ENCODE measurements at regions not wholly inside any gene's neighbourhood (a gene's known extent, or its start where the extent isn't known, plus 50 kb on each side); places are given as distances from the start of the nearest gene placed in this dataset.

DNA sequence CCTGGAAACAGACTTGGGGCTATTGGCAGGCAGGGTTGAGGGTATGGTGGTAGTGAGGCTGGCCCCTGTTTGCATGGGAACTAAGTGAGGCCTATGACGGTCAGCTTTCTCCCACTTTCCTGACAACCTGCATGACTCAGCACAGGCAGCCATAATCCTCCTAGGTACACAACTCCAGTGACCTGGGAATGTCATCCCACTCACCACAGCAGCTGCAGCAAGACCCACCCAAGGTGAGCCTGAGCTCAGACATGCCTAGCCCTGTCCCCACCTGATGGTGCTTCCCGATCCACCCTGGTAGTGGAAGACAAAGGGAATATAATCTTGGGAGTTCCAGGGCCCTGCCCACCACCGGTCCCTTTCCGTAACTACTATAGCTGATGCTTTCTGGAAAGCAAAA is 178.7 kb downstream of the NDUFS4 start:
- H3K79me2 ChIP-seq (ENCODE audit: control insufficient read depth in 1 of 2, insufficient read depth in 2 of 2, low read length in 2 of 2) = no peaks in the 10 kb centered on the region
- H4K8ac ChIP-seq (ENCODE audit: extremely low read depth, insufficient read depth, low read length) = no peak overlapping the region
- H3K9ac ChIP-seq (replicated peaks in 1 of 4; ENCODE audit: extremely low read depth in 1 of 4, low read depth in 3 of 4, low read length in 3 of 4) = no peak overlapping the region
- no peak overlapping the region for H3K14ac ChIP-seq (ENCODE audit: insufficient read length)
- H3K9me3 ChIP-seq (ENCODE audit: insufficient read depth in 2 of 2, low read depth in 1 of 2, low read length in 1 of 2) = no peaks in the 10 kb centered on the region
- no peak overlapping the region for H3K4me2 ChIP-seq (ENCODE audit: insufficient read depth in 1 of 2, low read depth in 2 of 2, low read length in 2 of 2)
- CTCF ChIA-PET (ENCODE audit: partially characterized antibody) = no interaction called here
- no peaks in the 10 kb centered on the region for H3K4me1 ChIP-seq (replicated peaks in 1 of 4; ENCODE audit: control insufficient read depth in 3 of 4, insufficient read depth in 4 of 4, low read length in 3 of 4)
- H2BK20ac ChIP-seq (ENCODE audit: low read length) = no peak overlapping the region
- no peaks in the 10 kb centered on the region for H3K23me2 ChIP-seq (ENCODE audit: low read depth, low read length)
- no peak overlapping the region for H3K18ac ChIP-seq (ENCODE audit: extremely low read depth, low read length)
- no peak overlapping the region for H3K27ac ChIP-seq (ENCODE audit: low read depth, low read length)
- H2BK120ac ChIP-seq (replicated peaks; ENCODE audit: low read depth, low read length) = no peak overlapping the region
- H4K5ac ChIP-seq (ENCODE audit: insufficient read length, low read depth, low read length) = no peak overlapping the region
- no peak overlapping the region for H2BK12ac ChIP-seq (ENCODE audit: low read depth, low read length)
- no peak overlapping the region for H2AK5ac ChIP-seq (ENCODE audit: low read depth, low read length)
- no peak overlapping the region for H3K4ac ChIP-seq (replicated peaks; ENCODE audit: insufficient read length, low read depth, low read length)
- FAIRE-seq (no peak), DNase-seq (ENCODE audit: low read depth in 1 of 2, low spot score in 2 of 2) (no peak)
- POLR2A ChIA-PET (ENCODE audit: partially characterized antibody) = no interaction called here
- H4K20me1 ChIP-seq (replicated peaks in 1 of 2; ENCODE audit: control insufficient read depth in 1 of 2, insufficient read depth in 2 of 2, low read length in 2 of 2) = no peaks in the 10 kb centered on the region
- no peak overlapping the region for H2BK5ac ChIP-seq (ENCODE audit: low read depth, low read length)
- H3K27me3 ChIP-seq (replicated peaks in 1 of 4; ENCODE audit: control insufficient read depth in 3 of 4, extremely low read depth in 1 of 4, insufficient read depth in 3 of 4, low read length in 3 of 4) = no peaks in the 10 kb centered on the region
- H3K79me1 ChIP-seq (ENCODE audit: low read depth, low read length) = no peaks in the 10 kb centered on the region
- H3K36me3 ChIP-seq (ENCODE audit: control insufficient read depth in 2 of 4, insufficient read depth in 4 of 4, low read length in 3 of 4) = no peaks in the 10 kb centered on the region
- no peak overlapping the region for H3K23ac ChIP-seq (ENCODE audit: insufficient read length)
- H3K56ac ChIP-seq (replicated peaks; ENCODE audit: insufficient read length, low read depth, low read length) = no peak overlapping the region
- TF ChIP-seq SP2 (IDR thresholded peaks at IDR 0.05; ENCODE audit: low read length) (no peak), BACH1 (IDR thresholded peaks at IDR 0.05; ENCODE audit: low read length) (no peak), EZH2 (IDR thresholded peaks at IDR 0.05; ENCODE audit: low read depth, low read length, severe bottlenecking) (no peak), NRF1 (IDR thresholded peaks at IDR 0.05; ENCODE audit: low read depth, low read length) (no peak), RFX5 (IDR thresholded peaks at IDR 0.05; ENCODE audit: borderline replicate concordance, low read depth, low read length) (no peak)
- no peak overlapping the region for H2BK15ac ChIP-seq (ENCODE audit: low read length)
- 93% methylated on average over 4 of the region's 4 CpGs; no CpG with 5 or more reads in 1 of the 2 experiments for WGBS, 2 experiments (ENCODE audit: extremely low coverage in 1 of 2, insufficient coverage in 1 of 2, insufficient read length in 1 of 2, insufficient replicate concordance in 2 of 2, low coverage in 1 of 2, low lambda C conversion rate in 2 of 2, missing lambda C conversion rate in 1 of 2)
- no peak overlapping the region for H2AFZ ChIP-seq (ENCODE audit: low read length)
- H4K91ac ChIP-seq (replicated peaks; ENCODE audit: insufficient read length, low read length) = no peak overlapping the region
- no peak overlapping the region for H3K4me3 ChIP-seq (ENCODE audit: extremely low read depth in 1 of 4, insufficient read depth in 2 of 4, low read depth in 3 of 4, low read length in 4 of 4)
